ENCODE measurements at regions not wholly inside any gene's neighbourhood (a gene's known extent, or its start where the extent isn't known, plus 50 kb on each side); places are given as distances from the start of the nearest gene placed in this dataset.

DNA sequence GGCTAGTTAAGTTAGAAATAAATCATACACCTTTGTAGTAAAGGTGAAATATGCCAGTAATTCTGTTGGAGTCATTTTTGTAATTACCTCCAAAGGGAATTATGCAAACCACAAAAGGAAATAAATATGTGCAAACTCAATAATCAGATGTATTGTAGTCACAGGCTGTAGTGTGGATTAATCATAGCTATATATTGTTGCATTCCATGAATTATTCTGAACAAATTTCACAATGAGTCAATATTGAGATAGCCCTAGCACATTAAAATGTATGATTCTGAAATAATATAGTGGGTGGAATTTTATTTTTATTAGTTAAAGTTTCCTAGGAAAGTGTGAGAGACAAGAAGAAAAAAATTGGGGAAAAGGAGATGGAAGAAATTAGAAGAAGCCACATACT is 790.5 kb upstream of the PCDH20 start:
- no peak overlapping the region for H3K4me3 ChIP-seq (ENCODE audit: low read depth, low read length)
- no peaks in the 10 kb centered on the region for H3K79me2 ChIP-seq (ENCODE audit: control insufficient read depth, insufficient read depth, low read length, unreplicated experiment)
- no peaks in the 10 kb centered on the region for H3K27me3 ChIP-seq (ENCODE audit: insufficient read depth, low read length)
- no peak overlapping the region for H3K27ac ChIP-seq (ENCODE audit: low read depth, low read length)
- H3K36me3 ChIP-seq (ENCODE audit: insufficient read depth, low read length): no peaks in the 10 kb centered on the region
- no peaks in the 10 kb centered on the region for H3K4me1 ChIP-seq (ENCODE audit: control insufficient read depth, insufficient read depth, low read length, unreplicated experiment)
- H2AFZ ChIP-seq (ENCODE audit: low read length, unreplicated experiment): no peak overlapping the region

DNA sequence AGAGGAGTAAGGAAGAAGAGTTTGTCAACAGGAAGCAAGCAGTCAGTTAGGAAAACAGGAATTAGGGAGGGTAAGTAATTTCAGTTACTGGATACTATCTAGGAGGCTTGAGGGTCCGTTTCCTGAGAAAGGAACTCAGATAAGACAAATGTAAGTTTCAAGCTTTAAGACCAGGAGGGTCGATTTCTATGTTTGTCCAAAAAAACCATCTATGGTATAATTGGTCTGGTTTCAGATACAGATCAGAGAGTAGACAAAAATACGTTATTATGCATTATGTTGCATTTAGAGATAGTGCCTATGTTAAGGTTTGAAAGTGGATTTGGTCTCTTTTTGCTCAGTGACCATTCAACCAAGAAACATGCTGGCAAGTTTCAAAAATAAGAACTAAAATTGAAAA is 789.6 kb upstream of the PCDH20 start:
- H3K79me2 ChIP-seq (ENCODE audit: control insufficient read depth, insufficient read depth, low read length, unreplicated experiment): no peaks in the 10 kb centered on the region
- no peak overlapping the region for H2AFZ ChIP-seq (ENCODE audit: low read length, unreplicated experiment)
- no peaks in the 10 kb centered on the region for H3K27me3 ChIP-seq (ENCODE audit: insufficient read depth, low read length)
- no peak overlapping the region for H3K27ac ChIP-seq (ENCODE audit: low read depth, low read length)
- H3K4me1 ChIP-seq (ENCODE audit: control insufficient read depth, insufficient read depth, low read length, unreplicated experiment): no peaks in the 10 kb centered on the region
- no peak overlapping the region for H3K4me3 ChIP-seq (ENCODE audit: low read depth, low read length)
- no peaks in the 10 kb centered on the region for H3K36me3 ChIP-seq (ENCODE audit: insufficient read depth, low read length)

DNA sequence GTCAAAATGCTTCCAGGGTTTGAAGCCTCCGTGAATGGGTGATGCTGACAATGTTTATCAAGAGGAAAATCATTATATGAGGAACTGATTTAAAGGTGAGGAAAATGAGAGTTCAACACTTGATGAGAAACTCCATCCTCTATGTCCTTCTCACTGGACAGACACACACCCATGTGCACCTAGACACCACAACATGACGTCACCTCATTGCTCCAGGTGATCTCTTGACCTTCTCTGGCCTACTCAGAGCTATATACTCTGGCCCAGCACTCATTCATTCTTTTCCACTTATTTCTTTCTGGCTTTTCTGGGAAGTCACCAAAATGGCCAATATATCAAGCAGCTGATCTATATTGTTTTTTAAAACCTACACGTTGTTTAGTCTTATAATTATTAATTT is 778.7 kb upstream of the PCDH20 start:
- H3K4me3 ChIP-seq (ENCODE audit: low read depth, low read length): no peak overlapping the region
- H2AFZ ChIP-seq (ENCODE audit: low read length, unreplicated experiment): no peak overlapping the region
- no peaks in the 10 kb centered on the region for H3K27me3 ChIP-seq (ENCODE audit: insufficient read depth, low read length)
- no peaks in the 10 kb centered on the region for H3K36me3 ChIP-seq (ENCODE audit: insufficient read depth, low read length)
- no peaks in the 10 kb centered on the region for H3K4me1 ChIP-seq (ENCODE audit: control insufficient read depth, insufficient read depth, low read length, unreplicated experiment)
- H3K79me2 ChIP-seq (ENCODE audit: control insufficient read depth, insufficient read depth, low read length, unreplicated experiment): no peaks in the 10 kb centered on the region
- no peak overlapping the region for H3K27ac ChIP-seq (ENCODE audit: low read depth, low read length)

DNA sequence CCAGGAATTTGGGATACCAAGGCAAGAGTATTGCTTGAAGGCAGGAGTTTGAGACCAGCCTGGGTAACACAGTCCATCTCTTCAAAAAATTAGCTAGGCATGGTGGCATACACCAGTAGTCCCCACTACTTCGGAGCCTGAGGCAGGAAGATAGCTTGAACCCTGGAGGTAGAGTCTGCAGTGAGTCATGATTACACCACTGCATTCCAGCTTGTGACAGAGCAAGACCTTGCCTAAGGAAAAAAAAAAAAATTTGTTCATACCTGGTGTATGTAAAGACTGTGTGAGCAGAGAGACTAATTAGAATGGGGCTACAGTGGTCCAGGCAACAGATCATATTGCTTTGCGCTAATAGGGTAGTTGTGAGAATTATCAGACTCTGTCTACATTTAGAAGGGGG is 778.3 kb upstream of the PCDH20 start:
- Histone ChIP-seq H3K4me3 (ENCODE audit: low read depth, low read length) (no peak overlapping the region), H3K27ac (ENCODE audit: low read depth, low read length) (no peak overlapping the region), H2AFZ (ENCODE audit: low read length, unreplicated experiment) (no peak overlapping the region), H3K4me1 (ENCODE audit: control insufficient read depth, insufficient read depth, low read length, unreplicated experiment) (no peaks in the 10 kb centered on the region), H3K36me3 (ENCODE audit: insufficient read depth, low read length) (no peaks in the 10 kb centered on the region), H3K79me2 (ENCODE audit: control insufficient read depth, insufficient read depth, low read length, unreplicated experiment) (no peaks in the 10 kb centered on the region), H3K27me3 (ENCODE audit: insufficient read depth, low read length) (no peaks in the 10 kb centered on the region)

DNA sequence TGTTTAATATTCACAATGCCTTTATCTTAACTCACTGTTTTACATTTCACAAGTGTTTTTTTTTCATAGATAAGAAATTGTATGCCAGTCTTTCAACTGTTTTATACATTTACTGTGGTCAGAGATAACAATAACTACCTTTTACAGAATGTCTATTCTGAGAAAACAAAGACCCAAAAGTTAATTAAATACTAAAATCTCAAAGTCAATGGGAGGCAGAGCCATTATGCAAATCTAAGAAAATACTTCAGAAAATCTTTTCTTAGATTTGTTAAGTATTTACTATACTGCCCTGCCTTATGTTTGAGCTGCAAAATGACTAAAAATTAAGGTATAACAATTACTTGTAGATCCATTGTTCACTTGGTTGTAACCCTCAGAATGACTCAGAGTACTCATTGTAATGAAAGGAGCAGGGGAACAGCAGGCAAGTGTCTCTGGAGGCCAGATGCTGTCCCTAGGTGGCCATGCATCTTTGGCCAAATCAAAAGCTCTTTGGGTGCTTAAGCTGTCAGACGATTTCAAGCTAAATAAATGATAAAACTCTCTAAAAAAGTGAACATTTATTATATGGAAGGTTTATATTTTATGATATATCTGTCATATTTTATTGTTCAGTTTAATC is 770.1 kb upstream of the PCDH20 start:
- no peaks in the 10 kb centered on the region for H3K4me1 ChIP-seq (ENCODE audit: control insufficient read depth, insufficient read depth, low read length, unreplicated experiment)

DNA sequence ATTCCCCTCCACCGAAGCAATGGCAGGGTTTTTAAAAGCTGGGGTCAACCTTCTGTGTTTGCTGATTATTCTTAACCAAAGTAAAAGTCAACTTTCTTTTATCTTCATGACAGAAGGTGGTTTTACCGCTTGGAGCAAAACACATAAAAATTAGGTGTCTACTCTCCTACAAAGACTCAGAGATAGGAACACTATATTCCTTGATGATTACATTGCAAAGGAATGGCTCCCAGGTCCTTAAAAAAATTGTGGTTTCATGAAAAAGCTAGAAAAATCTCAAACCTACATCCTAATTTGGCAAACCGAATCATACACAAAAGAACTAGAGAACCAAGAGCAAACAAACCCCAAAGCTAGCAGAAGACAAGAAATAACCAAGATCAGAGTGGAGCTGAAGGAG is 760.4 kb upstream of the PCDH20 start:
- H3K79me2 ChIP-seq (ENCODE audit: control insufficient read depth, insufficient read depth, low read length, unreplicated experiment): no peaks in the 10 kb centered on the region
- no peaks in the 10 kb centered on the region for H3K36me3 ChIP-seq (ENCODE audit: insufficient read depth, low read length)
- H3K4me1 ChIP-seq (ENCODE audit: control insufficient read depth, insufficient read depth, low read length, unreplicated experiment): no peaks in the 10 kb centered on the region
- H3K27ac ChIP-seq (ENCODE audit: low read depth, low read length): no peak overlapping the region
- H2AFZ ChIP-seq (ENCODE audit: low read length, unreplicated experiment): no peak overlapping the region
- H3K27me3 ChIP-seq (ENCODE audit: insufficient read depth, low read length): no peaks in the 10 kb centered on the region
- H3K4me3 ChIP-seq (ENCODE audit: low read depth, low read length): no peak overlapping the region

More for the DNA sequence above, 770.1 kb upstream of the PCDH20 start:
- Histone ChIP-seq H3K27me3 (ENCODE audit: insufficient read depth, low read length) (no peaks in the 10 kb centered on the region), H2AFZ (ENCODE audit: low read length, unreplicated experiment) (no peak overlapping the region), H3K36me3 (ENCODE audit: insufficient read depth, low read length) (no peaks in the 10 kb centered on the region), H3K4me3 (ENCODE audit: low read depth, low read length) (no peak overlapping the region), H3K27ac (ENCODE audit: low read depth, low read length) (no peak overlapping the region), H3K79me2 (ENCODE audit: control insufficient read depth, insufficient read depth, low read length, unreplicated experiment) (no peaks in the 10 kb centered on the region)

DNA sequence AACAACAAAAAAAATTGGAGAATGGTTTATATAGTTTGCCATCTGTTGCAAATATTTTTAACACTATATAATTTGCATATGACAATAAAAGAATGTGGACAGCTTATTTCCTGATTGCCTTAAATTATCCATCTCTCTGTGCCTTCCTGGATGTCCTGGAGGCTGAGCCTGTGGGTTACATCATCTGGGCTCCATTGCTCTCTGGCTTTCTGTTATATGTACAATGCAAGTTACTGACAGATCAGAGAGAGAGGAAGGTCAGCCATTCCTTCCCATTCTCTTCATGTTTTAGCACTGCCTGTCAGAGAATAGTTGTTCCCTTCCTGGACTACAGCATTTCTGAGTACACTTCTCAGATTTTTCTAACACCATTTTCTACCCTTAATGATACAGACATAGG is 758.3 kb upstream of the PCDH20 start:
- Histone ChIP-seq H2AFZ (ENCODE audit: low read length, unreplicated experiment) (no peak overlapping the region), H3K36me3 (ENCODE audit: insufficient read depth, low read length) (no peaks in the 10 kb centered on the region), H3K4me3 (ENCODE audit: low read depth, low read length) (no peak overlapping the region), H3K27me3 (ENCODE audit: insufficient read depth, low read length) (no peaks in the 10 kb centered on the region), H3K79me2 (ENCODE audit: control insufficient read depth, insufficient read depth, low read length, unreplicated experiment) (no peaks in the 10 kb centered on the region), H3K27ac (ENCODE audit: low read depth, low read length) (no peak overlapping the region), H3K4me1 (ENCODE audit: control insufficient read depth, insufficient read depth, low read length, unreplicated experiment) (no peaks in the 10 kb centered on the region)

DNA sequence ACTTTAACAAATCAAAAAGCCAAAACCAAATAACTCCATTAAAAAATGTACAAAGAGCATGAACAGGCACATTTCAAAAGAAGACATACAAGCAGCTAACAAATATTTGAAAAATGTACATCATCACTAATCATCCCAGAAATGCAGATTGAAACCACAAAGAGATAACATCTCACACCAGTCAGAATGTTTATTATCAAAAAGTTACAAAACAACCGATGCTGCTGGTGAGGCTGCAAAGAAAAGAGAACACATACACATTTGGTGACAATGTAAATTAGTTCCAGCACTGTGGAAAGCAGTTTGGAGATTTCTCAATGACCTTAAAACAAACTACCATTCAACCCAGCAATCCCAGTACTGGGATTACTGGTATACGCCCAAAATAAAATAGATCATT is 756.0 kb upstream of the PCDH20 start:
- H3K27me3 ChIP-seq (ENCODE audit: insufficient read depth, low read length): no peaks in the 10 kb centered on the region
- H3K79me2 ChIP-seq (ENCODE audit: control insufficient read depth, insufficient read depth, low read length, unreplicated experiment): no peaks in the 10 kb centered on the region
- no peak overlapping the region for H3K27ac ChIP-seq (ENCODE audit: low read depth, low read length)
- no peak overlapping the region for H2AFZ ChIP-seq (ENCODE audit: low read length, unreplicated experiment)
- H3K4me3 ChIP-seq (ENCODE audit: low read depth, low read length): no peak overlapping the region
- H3K4me1 ChIP-seq (ENCODE audit: control insufficient read depth, insufficient read depth, low read length, unreplicated experiment): no peaks in the 10 kb centered on the region
- no peaks in the 10 kb centered on the region for H3K36me3 ChIP-seq (ENCODE audit: insufficient read depth, low read length)

DNA sequence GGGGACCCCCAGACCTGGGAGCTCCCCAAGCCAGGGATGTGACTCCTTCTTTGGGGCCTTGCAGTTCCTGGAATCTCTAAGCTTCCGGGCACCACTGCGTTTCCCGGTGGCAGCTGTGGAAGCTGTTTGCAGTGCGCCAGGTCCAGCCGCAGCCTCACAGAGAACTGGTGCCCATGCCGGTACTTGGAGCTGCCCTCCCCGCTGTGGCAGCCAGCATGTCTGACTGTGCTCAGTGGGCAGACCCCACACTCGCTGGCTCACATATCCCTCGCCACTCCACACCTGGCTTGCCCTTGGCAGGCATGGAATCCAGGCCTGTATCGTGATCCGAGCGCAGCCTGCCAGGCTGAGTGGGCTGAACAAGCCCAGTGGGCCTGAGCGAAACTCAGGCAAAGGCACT is 753.2 kb upstream of the PCDH20 start:
- Histone ChIP-seq H3K79me2 (ENCODE audit: control insufficient read depth, insufficient read depth, low read length, unreplicated experiment) (no peaks in the 10 kb centered on the region), H3K36me3 (ENCODE audit: insufficient read depth, low read length) (no peaks in the 10 kb centered on the region), H3K27me3 (ENCODE audit: insufficient read depth, low read length) (no peaks in the 10 kb centered on the region), H2AFZ (ENCODE audit: low read length, unreplicated experiment) (no peak overlapping the region), H3K4me1 (ENCODE audit: control insufficient read depth, insufficient read depth, low read length, unreplicated experiment) (no peaks in the 10 kb centered on the region), H3K4me3 (ENCODE audit: low read depth, low read length) (no peak overlapping the region), H3K27ac (ENCODE audit: low read depth, low read length) (no peak overlapping the region)

DNA sequence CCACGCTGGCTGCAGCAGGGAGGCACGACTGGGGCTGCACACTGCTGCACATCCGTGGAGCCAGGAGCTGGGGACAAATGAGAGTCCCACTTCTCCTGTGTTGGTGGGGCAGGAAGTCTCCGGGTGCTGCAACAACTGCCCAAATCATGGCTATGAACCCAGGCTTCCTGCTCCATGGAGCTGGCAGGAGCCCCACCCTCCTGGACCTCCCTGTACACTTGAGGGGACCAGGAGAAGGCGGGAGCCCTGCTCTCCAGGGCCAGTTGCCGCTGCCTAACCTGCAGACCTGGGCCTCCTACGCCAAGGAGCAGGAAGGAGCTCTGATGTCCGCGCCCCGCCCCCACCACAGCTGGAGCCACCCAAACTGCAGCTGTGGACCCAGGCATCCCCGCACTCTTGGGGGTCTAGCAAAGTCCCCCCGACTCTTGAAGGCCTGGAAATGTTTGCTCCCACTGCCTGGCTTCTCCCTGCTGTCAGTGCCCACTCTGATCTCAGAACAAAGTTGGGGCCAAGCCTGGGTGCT is 752.1 kb upstream of the PCDH20 start:
- Histone ChIP-seq H3K79me2 (ENCODE audit: control insufficient read depth, insufficient read depth, low read length, unreplicated experiment) (no peaks in the 10 kb centered on the region), H3K27me3 (ENCODE audit: insufficient read depth, low read length) (no peaks in the 10 kb centered on the region), H3K4me1 (ENCODE audit: control insufficient read depth, insufficient read depth, low read length, unreplicated experiment) (no peaks in the 10 kb centered on the region), H3K4me3 (ENCODE audit: low read depth, low read length) (no peak overlapping the region), H3K27ac (ENCODE audit: low read depth, low read length) (no peak overlapping the region), H2AFZ (ENCODE audit: low read length, unreplicated experiment) (no peak overlapping the region), H3K36me3 (ENCODE audit: insufficient read depth, low read length) (no peaks in the 10 kb centered on the region)

DNA sequence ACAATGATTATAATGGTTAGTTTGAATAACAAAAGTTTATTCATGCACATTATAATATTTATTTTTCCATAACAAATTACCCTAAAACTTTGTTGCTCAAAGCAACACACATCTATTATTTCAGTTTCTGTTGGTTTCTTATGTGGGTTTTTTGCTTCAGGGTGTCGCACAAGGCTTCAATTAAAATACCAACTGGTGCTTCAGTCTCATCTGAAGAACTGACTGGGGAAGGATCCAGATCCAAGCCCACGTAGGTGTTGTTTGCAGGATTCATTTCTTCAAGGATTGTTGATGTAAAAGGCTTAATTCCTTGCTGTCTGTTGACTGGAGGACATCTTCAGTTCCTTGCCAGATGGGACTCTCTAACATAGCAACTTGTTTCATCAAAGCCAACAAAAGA is 747.2 kb upstream of the PCDH20 start:
- Histone ChIP-seq H3K27ac (ENCODE audit: low read depth, low read length) (no peak overlapping the region), H3K36me3 (ENCODE audit: insufficient read depth, low read length) (no peaks in the 10 kb centered on the region), H2AFZ (ENCODE audit: low read length, unreplicated experiment) (no peak overlapping the region), H3K79me2 (ENCODE audit: control insufficient read depth, insufficient read depth, low read length, unreplicated experiment) (no peaks in the 10 kb centered on the region), H3K27me3 (ENCODE audit: insufficient read depth, low read length) (no peaks in the 10 kb centered on the region), H3K4me1 (ENCODE audit: control insufficient read depth, insufficient read depth, low read length, unreplicated experiment) (no peaks in the 10 kb centered on the region), H3K4me3 (ENCODE audit: low read depth, low read length) (no peak overlapping the region)

All from ACC112 (cell line).